Activated CD8-positive, alpha-beta memory T cell treated with anti-CD3 and anti-CD28 coated beads, Interleukin-2, amount 50 U/mL, for 4 hours (primary cell): ENCODE measurements at regions not wholly inside any gene's neighbourhood (a gene's known extent, or its start where the extent isn't known, plus 50 kb on each side); places are given as distances from the start of the nearest gene placed in this dataset.
"Not testable (repeated sequence)": the region's sequence is repeated elsewhere in the genome, so short reads cannot be mapped to it uniquely, and the experiment has no call there.

Source experiments
- DNase-seq: peaks from one replicate; pipeline ENCODE4 v3.0.0-alpha.2; 2020

GRCh38 chr1:60292140-60292539, 218.6 kb upstream of the C1orf87 start:
- no peak for DNase-seq

GRCh38 chr1:60290393-60290792, 216.8 kb upstream of the C1orf87 start:
- no peak for DNase-seq

GRCh38 chr1:60287536-60287935, 214.0 kb upstream of the C1orf87 start:
- no peak for DNase-seq

GRCh38 chr1:60283690-60284089, 210.1 kb upstream of the C1orf87 start:
- no peak for DNase-seq

- no peak for DNase-seq
These were observed 207.9 kb upstream of the C1orf87 start for GRCh38 chr1:60281360-60281932.

DNA sequence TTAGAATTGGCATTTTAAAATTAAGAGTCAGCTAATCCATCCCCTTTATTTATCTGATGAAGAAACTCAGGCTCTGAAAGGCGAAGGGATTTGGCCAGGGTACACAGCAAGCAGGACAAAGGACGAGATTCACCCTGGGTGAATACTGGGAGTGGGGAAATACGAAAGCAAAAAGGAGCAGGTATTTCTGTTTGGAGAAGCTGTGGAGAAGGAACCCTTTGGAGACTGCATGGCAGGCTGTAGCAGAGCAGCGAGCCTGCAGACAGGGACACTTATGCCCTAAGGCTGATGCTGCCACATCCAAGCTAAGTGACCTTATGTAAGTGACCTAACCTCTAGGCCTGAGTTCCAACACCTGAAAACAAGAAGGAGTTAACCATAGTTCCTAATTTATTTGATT, 207.2 kb upstream of the C1orf87 start:
- DNase-seq = no peak

DNA sequence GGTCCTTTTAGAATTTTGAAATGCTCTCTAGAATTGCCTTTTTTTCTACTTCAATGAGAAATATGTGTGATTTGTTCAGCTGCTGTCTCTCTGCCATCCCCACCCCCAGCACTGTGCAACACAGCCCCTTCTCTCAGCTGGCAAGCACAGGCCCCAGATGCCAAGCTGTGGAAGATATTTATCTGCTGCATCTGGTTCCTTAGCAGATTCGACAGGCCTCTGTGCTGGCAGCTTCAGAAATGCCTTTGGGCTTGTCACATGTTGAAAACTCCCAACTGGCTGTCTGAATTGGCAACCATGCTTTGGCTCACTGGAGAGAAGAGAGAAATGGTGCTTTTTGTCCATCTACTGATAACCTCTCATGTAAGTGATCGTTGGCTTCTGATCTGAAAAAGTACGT, 206.7 kb upstream of the C1orf87 start:
- DNase-seq = no peak

DNA sequence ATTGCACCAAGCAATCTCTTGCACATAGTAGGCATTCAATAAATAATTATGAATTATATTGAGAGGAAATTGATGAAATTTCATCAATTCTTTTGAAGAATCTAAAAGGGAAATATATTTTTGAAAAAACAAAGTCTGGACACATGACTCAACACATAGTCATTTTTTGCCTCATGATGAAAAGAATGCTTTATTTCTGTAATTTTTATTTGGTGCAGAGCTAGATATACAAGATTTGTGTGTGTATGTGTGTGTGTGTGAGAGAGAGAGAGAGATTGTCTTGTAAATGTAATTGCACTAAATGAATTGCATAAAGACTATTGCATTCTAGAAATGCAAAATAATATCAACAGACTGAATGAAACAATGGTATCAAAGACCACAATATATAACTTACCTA, 206.2 kb upstream of the C1orf87 start:
- DNase-seq = no peak

- DNase-seq = no peak
These were observed 203.7 kb upstream of the C1orf87 start for GRCh38 chr1:60277269-60277668.

GRCh38 chr1:60274422-60275290, 201.1 kb upstream of the C1orf87 start:
- DNase-seq = no peak

GRCh38 chr1:60273185-60273584, 199.6 kb upstream of the C1orf87 start:
- DNase-seq = no peak

DNA sequence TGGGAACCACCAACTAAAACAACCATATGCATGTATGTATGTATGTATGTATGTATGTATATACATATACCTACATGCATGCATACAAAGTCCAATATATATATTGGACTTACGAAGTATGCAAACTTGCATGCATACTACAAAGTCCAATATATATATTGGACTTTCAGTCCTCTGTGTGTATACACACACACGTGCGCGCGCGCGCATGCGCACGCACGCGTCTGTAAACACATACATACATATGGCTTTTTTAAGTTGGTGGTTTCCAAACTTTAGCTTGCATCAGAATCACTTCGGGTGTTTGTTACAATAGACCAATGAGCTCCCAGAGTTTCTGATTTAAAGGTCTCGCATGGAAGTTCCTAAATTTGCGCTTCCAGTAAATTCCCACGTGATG, 197.5 kb upstream of the C1orf87 start:
- DNase-seq = no peak

DNA sequence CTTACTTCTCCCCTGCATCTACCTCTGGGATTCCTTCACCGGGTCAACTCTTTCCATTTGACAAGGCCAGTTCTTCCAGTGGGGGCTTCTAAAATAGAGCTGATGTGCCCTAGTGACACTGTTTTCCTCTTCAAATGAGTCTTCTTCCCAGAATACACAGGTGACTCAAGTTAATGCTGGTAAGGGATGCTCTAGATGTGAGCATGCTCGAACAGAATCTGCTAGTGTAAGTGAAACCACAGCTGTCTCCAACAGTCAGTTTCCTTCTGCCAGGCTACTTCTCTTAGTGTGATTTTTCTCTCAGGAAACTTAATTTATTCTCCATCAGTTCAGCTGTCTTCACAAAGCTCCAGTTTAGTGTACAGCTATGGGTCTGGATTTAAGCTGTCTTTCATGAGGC, 194.9 kb upstream of the C1orf87 start:
- DNase-seq = no peak

- no peak for DNase-seq
These were observed 192.3 kb upstream of the C1orf87 start for GRCh38 chr1:60265560-60266535.

DNA sequence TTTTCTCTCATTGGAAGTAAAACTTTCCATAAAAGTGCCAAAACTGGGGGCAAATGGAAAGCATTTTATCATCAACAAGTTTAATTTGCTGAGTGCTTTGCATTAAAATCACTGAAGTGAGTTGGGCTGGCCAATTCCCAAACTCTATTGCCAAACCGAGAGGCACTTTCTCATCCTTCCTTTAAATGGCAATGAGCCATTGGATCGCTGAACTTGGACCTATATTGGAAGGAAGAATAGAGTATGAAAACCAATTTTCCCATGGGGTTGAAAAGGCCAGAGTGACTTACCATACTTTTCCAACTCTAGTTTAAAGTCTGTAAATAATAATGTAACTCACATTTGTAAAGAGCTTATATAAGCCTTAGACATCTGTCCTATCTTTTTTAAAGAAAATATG, 189.1 kb upstream of the C1orf87 start:
- DNase-seq = no peak

DNA sequence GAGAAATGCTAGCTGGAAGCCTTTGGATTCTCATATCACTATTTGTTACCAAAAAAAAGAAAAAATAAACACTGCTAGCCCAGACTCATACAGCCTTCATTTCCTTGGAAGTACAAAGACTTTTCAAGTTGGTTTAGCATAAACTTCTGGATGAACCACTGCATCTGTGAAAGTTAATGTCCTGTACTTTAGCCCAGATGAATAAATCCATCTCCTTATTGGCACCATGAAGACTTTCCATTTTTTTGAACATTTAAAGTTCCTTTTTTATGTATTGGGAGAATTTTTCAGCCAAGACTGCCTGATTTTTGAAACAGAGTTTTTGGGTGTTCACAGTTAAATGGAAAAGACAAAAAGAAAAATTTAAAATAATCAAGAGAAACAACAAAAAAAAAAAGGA, 184.0 kb upstream of the C1orf87 start:
- no peak for DNase-seq

DNA sequence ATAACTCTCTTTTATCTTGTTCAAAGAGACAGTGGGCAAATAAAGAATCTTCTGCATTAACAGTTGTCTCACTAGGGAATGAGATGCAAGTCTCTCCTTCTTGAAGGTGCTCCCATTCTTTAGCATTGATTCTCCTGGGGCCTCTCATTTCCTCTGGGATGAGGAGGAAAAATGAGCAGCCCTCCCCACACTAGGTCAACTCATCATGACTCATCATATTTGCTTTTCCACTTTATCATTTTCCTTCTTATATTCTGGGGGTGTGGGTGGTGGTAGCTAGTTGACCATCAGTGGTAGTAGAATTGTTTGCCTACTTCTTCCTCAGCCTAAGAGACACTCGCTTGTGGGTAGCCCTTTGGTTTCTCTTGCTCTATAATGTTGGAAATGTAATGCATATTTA, 182.0 kb upstream of the C1orf87 start:
- no peak for DNase-seq

- DNase-seq = no peak
These were observed 177.9 kb upstream of the C1orf87 start for GRCh38 chr1:60251426-60251825.

- DNase-seq = not testable (repeated sequence)
These were observed 173.9 kb upstream of the C1orf87 start for GRCh38 chr1:60247467-60247866.

- DNase-seq = no peak
These were observed 171.8 kb upstream of the C1orf87 start for GRCh38 chr1:60245324-60245723.

DNA sequence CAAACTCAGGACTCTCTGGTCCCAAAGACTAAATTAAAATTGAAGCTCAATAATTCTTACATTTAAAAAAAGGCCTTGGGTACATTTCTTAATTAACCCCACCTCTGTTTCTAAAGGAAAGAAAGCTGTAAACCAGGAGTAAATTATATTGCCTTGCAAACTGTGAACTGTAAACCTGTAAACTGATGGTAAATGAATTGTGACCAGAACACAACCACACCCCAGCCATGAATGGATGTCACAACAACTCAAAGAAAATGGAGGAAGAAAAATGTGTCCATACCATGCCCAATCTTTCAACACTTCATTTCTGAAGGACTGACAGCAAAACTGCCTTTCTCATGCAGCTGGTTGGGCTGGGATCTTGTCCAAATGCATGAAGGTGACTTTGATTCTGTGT, 171.3 kb upstream of the C1orf87 start:
- no peak for DNase-seq

- DNase-seq = no peak
These were observed 161.7 kb upstream of the C1orf87 start for GRCh38 chr1:60235275-60235674.

DNA sequence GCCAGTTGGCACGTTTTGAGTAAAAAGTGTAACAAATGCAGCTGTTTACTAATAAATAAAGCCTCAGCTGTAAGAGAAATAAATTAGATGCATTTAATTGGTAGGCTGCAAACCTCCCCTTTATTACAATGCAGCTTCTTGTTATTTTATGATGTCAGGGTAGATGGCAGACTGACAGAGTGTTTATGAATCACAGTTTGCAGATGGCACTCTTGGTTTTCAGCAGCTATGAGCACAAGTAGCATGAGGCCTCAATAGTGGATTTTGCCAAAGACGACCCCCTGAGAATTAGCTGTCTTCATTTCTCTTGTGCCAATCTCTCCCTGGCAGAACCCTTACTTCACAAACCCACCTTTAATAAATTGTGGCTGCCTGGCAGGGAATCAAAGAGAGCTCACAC, 161.2 kb upstream of the C1orf87 start:
- DNase-seq = no peak

- no peak for DNase-seq
These were observed 156.3 kb upstream of the C1orf87 start for GRCh38 chr1:60229821-60230220.
